ENCODE measurements at regions not wholly inside any gene's neighbourhood (a gene's known extent, or its start where the extent isn't known, plus 50 kb on each side); places are given as distances from the start of the nearest gene placed in this dataset.

DNA sequence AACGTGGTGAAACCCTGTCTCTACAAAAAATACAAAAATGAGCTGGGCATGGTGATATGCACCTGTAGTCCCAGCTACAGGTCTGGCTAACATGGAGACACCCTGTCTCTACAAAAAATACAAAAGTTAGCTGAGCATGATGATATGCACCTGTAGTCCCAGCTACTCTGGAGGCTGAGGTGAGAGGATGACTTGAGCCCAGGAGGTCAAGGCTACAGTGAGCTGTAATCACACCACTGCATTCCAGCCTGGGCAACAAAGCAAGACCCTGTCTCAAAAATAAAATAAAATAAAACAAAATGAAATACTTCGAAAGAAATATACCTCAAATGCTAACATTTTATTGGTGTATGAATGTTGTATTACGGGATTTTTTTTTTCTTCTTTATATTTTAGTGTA, 107.6 kb upstream of the EGLN3 start:
- TF ChIP-seq, protein P1, sequence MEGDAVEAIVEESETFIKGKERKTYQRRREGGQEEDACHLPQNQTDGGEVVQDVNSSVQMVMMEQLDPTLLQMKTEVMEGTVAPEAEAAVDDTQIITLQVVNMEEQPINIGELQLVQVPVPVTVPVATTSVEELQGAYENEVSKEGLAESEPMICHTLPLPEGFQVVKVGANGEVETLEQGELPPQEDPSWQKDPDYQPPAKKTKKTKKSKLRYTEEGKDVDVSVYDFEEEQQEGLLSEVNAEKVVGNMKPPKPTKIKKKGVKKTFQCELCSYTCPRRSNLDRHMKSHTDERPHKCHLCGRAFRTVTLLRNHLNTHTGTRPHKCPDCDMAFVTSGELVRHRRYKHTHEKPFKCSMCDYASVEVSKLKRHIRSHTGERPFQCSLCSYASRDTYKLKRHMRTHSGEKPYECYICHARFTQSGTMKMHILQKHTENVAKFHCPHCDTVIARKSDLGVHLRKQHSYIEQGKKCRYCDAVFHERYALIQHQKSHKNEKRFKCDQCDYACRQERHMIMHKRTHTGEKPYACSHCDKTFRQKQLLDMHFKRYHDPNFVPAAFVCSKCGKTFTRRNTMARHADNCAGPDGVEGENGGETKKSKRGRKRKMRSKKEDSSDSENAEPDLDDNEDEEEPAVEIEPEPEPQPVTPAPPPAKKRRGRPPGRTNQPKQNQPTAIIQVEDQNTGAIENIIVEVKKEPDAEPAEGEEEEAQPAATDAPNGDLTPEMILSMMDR (IDR thresholded peaks at IDR 0.05; ENCODE audit: poor library complexity, severe bottlenecking), result no peak
- no peak for TF ChIP-seq EZH2 (IDR thresholded peaks at IDR 0.05; ENCODE audit: borderline replicate concordance, insufficient read depth, low read length, poor library complexity, severe bottlenecking)
- no peak for TF ChIP-seq EP300 (conservative IDR thresholded peaks at IDR 0.05; ENCODE audit: poor library complexity, severe bottlenecking)
- no peak for TF ChIP-seq TAF1 (IDR thresholded peaks at IDR 0.05; ENCODE audit: low read depth)
- TF ChIP-seq POLR2AphosphoS5 (IDR thresholded peaks at IDR 0.05), result no peak
- TF ChIP-seq MXI1 (conservative IDR thresholded peaks at IDR 0.05; ENCODE audit: poor library complexity, severe bottlenecking), result no peak
